SJSA1 (cell line): ENCODE measurements at regions not wholly inside any gene's neighbourhood (a gene's known extent, or its start where the extent isn't known, plus 50 kb on each side); places are given as distances from the start of the nearest gene placed in this dataset.
A peak's percentile ranks its signal among the peaks of the same experiment; 100 is the strongest.

ENCODE experiments used
- DNase-seq, 2 experiments: peaks; one replicate each; pipeline ENCODE4 v3.0.0-alpha.2; 2015 to 2020; ENCODE audit warnings: low spot score in 2 of 2, low read depth in 1 of 2
- H3K27ac ChIP-seq: fragments of 250-450 bp; sonication (Bioruptor Pico); 2 replicates; pipeline ENCODE4 v1.5.1; 2020; ENCODE audit warnings: mild to moderate bottlenecking, moderate library complexity
- H3K27me3 ChIP-seq: fragments of 250-450 bp; sonication (Bioruptor Pico); replicated peaks from 2 replicates; pipeline ENCODE4 v1.5.1; 2020; ENCODE audit warnings: mild to moderate bottlenecking, moderate library complexity
- H3K36me3 ChIP-seq: fragments of 250-450 bp; sonication (Bioruptor Pico); 2 replicates; pipeline ENCODE4 v1.5.1; 2020; ENCODE audit warnings: mild to moderate bottlenecking
- H3K4me1 ChIP-seq: fragments of 250-450 bp; sonication (Bioruptor Pico); replicated peaks from 2 replicates; pipeline ENCODE4 v1.6.1; 2021; ENCODE audit warnings: mild to moderate bottlenecking
- H3K4me3 ChIP-seq: fragments of 250-450 bp; sonication (Bioruptor Pico); 2 replicates; pipeline ENCODE4 v1.5.1; 2020; ENCODE audit warnings: mild to moderate bottlenecking
- H3K9me3 ChIP-seq: fragments of 250-450 bp; sonication (Bioruptor Pico); replicated peaks from 2 replicates; pipeline ENCODE4 v1.5.1; 2020; ENCODE audit warnings: mild to moderate bottlenecking

GRCh38 chr2:149666809-149667320 is 79.3 kb upstream of the MMADHC start:
- H3K36me3 ChIP-seq = no peaks in the 10 kb centered on the region
- H3K4me3 ChIP-seq = no peak overlapping the region
- DNase-seq = peak in 1 of 2 experiments; percentile 79
- no peaks in the 10 kb centered on the region for H3K9me3 ChIP-seq
- H3K4me1 ChIP-seq = peaks cover 24% of the 10 kb centered on the region
- H3K27ac ChIP-seq = peak overlapping the region; percentile 5; the same call in 1 of the 2 replicates
- no peaks in the 10 kb centered on the region for H3K27me3 ChIP-seq

GRCh38 chr2:149664896-149665295 is 77.3 kb upstream of the MMADHC start:
- no peak for DNase-seq
- H3K27me3 ChIP-seq = no peaks in the 10 kb centered on the region
- H3K27ac ChIP-seq = no peak overlapping the region
- H3K4me3 ChIP-seq = no peak overlapping the region
- peaks cover 29% of the 10 kb centered on the region for H3K4me1 ChIP-seq
- H3K9me3 ChIP-seq = no peaks in the 10 kb centered on the region
- H3K36me3 ChIP-seq = no peaks in the 10 kb centered on the region

GRCh38 chr2:149662556-149662955 is 75.0 kb upstream of the MMADHC start:
- Histone ChIP-seq H3K4me1 (peaks cover 28% of the 10 kb centered on the region), H3K36me3 (no peaks in the 10 kb centered on the region), H3K27me3 (no peaks in the 10 kb centered on the region), H3K4me3 (no peak overlapping the region), H3K9me3 (no peaks in the 10 kb centered on the region), H3K27ac (no peak overlapping the region)
- DNase-seq = no peak

- Histone ChIP-seq H3K9me3 (no peaks in the 10 kb centered on the region), H3K4me3 (no peak overlapping the region), H3K27me3 (no peaks in the 10 kb centered on the region), H3K36me3 (no peaks in the 10 kb centered on the region), H3K27ac (no peak overlapping the region), H3K4me1 (peaks cover 21% of the 10 kb centered on the region)
- peak in 1 of 2 experiments; percentile 36 for DNase-seq
Observed at GRCh38 chr2:149661844-149662243, 74.3 kb upstream of the MMADHC start.

- H3K27ac ChIP-seq = no peak overlapping the region
Observed at GRCh38 chr2:149658553-149658952, 71.0 kb upstream of the MMADHC start.

GRCh38 chr2:149657401-149658040 is 69.9 kb upstream of the MMADHC start:
- Histone ChIP-seq H3K4me1 (peaks cover 12% of the 10 kb centered on the region), H3K4me3 (no peak overlapping the region), H3K27me3 (no peaks in the 10 kb centered on the region), H3K36me3 (no peaks in the 10 kb centered on the region), H3K27ac (no peak overlapping the region), H3K9me3 (no peaks in the 10 kb centered on the region)
- no peak for DNase-seq

More at GRCh38 chr2:149658553-149658952, 71.0 kb upstream of the MMADHC start:
- Histone ChIP-seq H3K4me1 (peaks cover 12% of the 10 kb centered on the region), H3K36me3 (no peaks in the 10 kb centered on the region), H3K9me3 (no peaks in the 10 kb centered on the region), H3K27me3 (no peaks in the 10 kb centered on the region), H3K4me3 (no peak overlapping the region)
- no peak for DNase-seq

- no peak for DNase-seq
- H3K4me3 ChIP-seq = no peak overlapping the region
- no peaks in the 10 kb centered on the region for H3K9me3 ChIP-seq
- H3K36me3 ChIP-seq = no peaks in the 10 kb centered on the region
- H3K27me3 ChIP-seq = no peaks in the 10 kb centered on the region
- H3K4me1 ChIP-seq = peaks cover 7% of the 10 kb centered on the region
- no peak overlapping the region for H3K27ac ChIP-seq
Observed at GRCh38 chr2:149656996-149657395, 69.4 kb upstream of the MMADHC start.

- Histone ChIP-seq H3K4me1 (peaks cover 6% of the 10 kb centered on the region), H3K36me3 (no peaks in the 10 kb centered on the region), H3K27me3 (no peaks in the 10 kb centered on the region), H3K27ac (no peak overlapping the region), H3K4me3 (no peak overlapping the region), H3K9me3 (no peaks in the 10 kb centered on the region)
- no peak for DNase-seq
Observed at GRCh38 chr2:149653831-149654445, 66.4 kb upstream of the MMADHC start.

GRCh38 chr2:149652926-149653325 is 65.4 kb upstream of the MMADHC start:
- no peak overlapping the region for H3K4me3 ChIP-seq
- H3K27me3 ChIP-seq = no peaks in the 10 kb centered on the region
- no peak overlapping the region for H3K27ac ChIP-seq
- H3K9me3 ChIP-seq = no peaks in the 10 kb centered on the region
- DNase-seq = no peak
- peaks cover 17% of the 10 kb centered on the region for H3K4me1 ChIP-seq
- no peaks in the 10 kb centered on the region for H3K36me3 ChIP-seq

- Histone ChIP-seq H3K4me3 (no peak overlapping the region), H3K9me3 (no peaks in the 10 kb centered on the region), H3K27ac (no peak overlapping the region), H3K36me3 (no peaks in the 10 kb centered on the region), H3K4me1 (peaks cover 21% of the 10 kb centered on the region), H3K27me3 (no peaks in the 10 kb centered on the region)
- no peak for DNase-seq
Observed at GRCh38 chr2:149652526-149652925, 65.0 kb upstream of the MMADHC start.

- no peak for DNase-seq
- H3K4me3 ChIP-seq = no peak overlapping the region
- no peaks in the 10 kb centered on the region for H3K27me3 ChIP-seq
- H3K9me3 ChIP-seq = no peaks in the 10 kb centered on the region
- no peak overlapping the region for H3K27ac ChIP-seq
- peaks cover 23% of the 10 kb centered on the region for H3K4me1 ChIP-seq
- no peaks in the 10 kb centered on the region for H3K36me3 ChIP-seq
Observed at GRCh38 chr2:149651229-149651628, 63.7 kb upstream of the MMADHC start.

- Histone ChIP-seq H3K27ac (no peak overlapping the region), H3K36me3 (no peaks in the 10 kb centered on the region), H3K9me3 (no peaks in the 10 kb centered on the region), H3K27me3 (no peaks in the 10 kb centered on the region), H3K4me1 (peaks cover 23% of the 10 kb centered on the region), H3K4me3 (no peak overlapping the region)
- no peak for DNase-seq
Observed at GRCh38 chr2:149650006-149650405, 62.4 kb upstream of the MMADHC start.

- no peaks in the 10 kb centered on the region for H3K27me3 ChIP-seq
- H3K9me3 ChIP-seq = peaks cover 3% of the 10 kb centered on the region; the same call in 1 of the 2 replicates
- peaks cover 23% of the 10 kb centered on the region for H3K4me1 ChIP-seq
- peak; percentile 87 to 90 for DNase-seq
- H3K27ac ChIP-seq = peak overlapping the region; percentile 58
- no peak overlapping the region for H3K4me3 ChIP-seq
- no peaks in the 10 kb centered on the region for H3K36me3 ChIP-seq
Observed at GRCh38 chr2:149648282-149649030, 60.9 kb upstream of the MMADHC start.

- no peak overlapping the region for H3K27ac ChIP-seq
- H3K36me3 ChIP-seq = no peaks in the 10 kb centered on the region
- peaks cover 5% of the 10 kb centered on the region; the same call in 1 of the 2 replicates for H3K9me3 ChIP-seq
- H3K4me1 ChIP-seq = peaks cover 23% of the 10 kb centered on the region
- no peaks in the 10 kb centered on the region for H3K27me3 ChIP-seq
- no peak for DNase-seq
- no peak overlapping the region for H3K4me3 ChIP-seq
Observed at GRCh38 chr2:149645391-149645790, 57.8 kb upstream of the MMADHC start.
